ENCODE measurements at regions not wholly inside any gene's neighbourhood (a gene's known extent, or its start where the extent isn't known, plus 50 kb on each side); places are given as distances from the start of the nearest gene placed in this dataset.

DNA sequence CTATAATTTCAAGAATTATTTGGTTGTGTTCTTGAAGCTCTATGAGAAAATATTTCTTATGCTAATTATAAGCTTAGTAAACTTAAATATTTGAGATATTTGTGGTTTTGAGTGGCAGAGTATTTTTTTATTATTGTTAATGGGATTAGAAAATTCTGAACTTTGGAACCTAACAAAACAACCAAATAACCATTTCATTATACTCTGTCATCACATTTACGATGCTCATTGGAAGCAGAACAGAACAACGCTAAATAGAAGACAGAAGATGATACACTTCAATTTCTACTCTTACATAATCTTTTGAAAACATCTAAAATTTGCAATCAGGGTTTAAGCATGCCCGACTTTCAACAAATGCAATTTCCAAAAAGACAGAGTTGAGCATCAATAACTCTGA is 270.2 kb downstream of the PTPRC start:
- no peak for TF ChIP-seq POLR2AphosphoS5 (IDR thresholded peaks at IDR 0.05; ENCODE audit: low read depth)
- TF ChIP-seq, protein P1, sequence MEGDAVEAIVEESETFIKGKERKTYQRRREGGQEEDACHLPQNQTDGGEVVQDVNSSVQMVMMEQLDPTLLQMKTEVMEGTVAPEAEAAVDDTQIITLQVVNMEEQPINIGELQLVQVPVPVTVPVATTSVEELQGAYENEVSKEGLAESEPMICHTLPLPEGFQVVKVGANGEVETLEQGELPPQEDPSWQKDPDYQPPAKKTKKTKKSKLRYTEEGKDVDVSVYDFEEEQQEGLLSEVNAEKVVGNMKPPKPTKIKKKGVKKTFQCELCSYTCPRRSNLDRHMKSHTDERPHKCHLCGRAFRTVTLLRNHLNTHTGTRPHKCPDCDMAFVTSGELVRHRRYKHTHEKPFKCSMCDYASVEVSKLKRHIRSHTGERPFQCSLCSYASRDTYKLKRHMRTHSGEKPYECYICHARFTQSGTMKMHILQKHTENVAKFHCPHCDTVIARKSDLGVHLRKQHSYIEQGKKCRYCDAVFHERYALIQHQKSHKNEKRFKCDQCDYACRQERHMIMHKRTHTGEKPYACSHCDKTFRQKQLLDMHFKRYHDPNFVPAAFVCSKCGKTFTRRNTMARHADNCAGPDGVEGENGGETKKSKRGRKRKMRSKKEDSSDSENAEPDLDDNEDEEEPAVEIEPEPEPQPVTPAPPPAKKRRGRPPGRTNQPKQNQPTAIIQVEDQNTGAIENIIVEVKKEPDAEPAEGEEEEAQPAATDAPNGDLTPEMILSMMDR (IDR thresholded peaks at IDR 0.05; ENCODE audit: insufficient read depth, low read length): no peak
- no peak for TF ChIP-seq SPI1 (IDR thresholded peaks at IDR 0.05; ENCODE audit: borderline replicate concordance, low read depth)
- TF ChIP-seq, protein P2, sequence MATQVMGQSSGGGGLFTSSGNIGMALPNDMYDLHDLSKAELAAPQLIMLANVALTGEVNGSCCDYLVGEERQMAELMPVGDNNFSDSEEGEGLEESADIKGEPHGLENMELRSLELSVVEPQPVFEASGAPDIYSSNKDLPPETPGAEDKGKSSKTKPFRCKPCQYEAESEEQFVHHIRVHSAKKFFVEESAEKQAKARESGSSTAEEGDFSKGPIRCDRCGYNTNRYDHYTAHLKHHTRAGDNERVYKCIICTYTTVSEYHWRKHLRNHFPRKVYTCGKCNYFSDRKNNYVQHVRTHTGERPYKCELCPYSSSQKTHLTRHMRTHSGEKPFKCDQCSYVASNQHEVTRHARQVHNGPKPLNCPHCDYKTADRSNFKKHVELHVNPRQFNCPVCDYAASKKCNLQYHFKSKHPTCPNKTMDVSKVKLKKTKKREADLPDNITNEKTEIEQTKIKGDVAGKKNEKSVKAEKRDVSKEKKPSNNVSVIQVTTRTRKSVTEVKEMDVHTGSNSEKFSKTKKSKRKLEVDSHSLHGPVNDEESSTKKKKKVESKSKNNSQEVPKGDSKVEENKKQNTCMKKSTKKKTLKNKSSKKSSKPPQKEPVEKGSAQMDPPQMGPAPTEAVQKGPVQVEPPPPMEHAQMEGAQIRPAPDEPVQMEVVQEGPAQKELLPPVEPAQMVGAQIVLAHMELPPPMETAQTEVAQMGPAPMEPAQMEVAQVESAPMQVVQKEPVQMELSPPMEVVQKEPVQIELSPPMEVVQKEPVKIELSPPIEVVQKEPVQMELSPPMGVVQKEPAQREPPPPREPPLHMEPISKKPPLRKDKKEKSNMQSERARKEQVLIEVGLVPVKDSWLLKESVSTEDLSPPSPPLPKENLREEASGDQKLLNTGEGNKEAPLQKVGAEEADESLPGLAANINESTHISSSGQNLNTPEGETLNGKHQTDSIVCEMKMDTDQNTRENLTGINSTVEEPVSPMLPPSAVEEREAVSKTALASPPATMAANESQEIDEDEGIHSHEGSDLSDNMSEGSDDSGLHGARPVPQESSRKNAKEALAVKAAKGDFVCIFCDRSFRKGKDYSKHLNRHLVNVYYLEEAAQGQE (IDR thresholded peaks at IDR 0.05; ENCODE audit: insufficient replicate concordance, low read depth): no peak
- no peak for TF ChIP-seq GABPA (IDR thresholded peaks at IDR 0.05; ENCODE audit: low read depth)

All from HL-60 (cell line).